GM12892 (cell line): ENCODE measurements at regions not wholly inside any gene's neighbourhood (a gene's known extent, or its start where the extent isn't known, plus 50 kb on each side); places are given as distances from the start of the nearest gene placed in this dataset.

Experiments
- POLR2A ChIP-seq: IDR thresholded peaks from 2 replicates; pipeline ENCODE4 v1.6.1; 2011; ENCODE audit warnings: low read depth, low read length, control low read depth
- TAF1 ChIP-seq: IDR thresholded peaks from 2 replicates; pipeline ENCODE4 v1.6.1; 2011; ENCODE audit warnings: low read depth, mild to moderate bottlenecking, control low read depth, low read length, borderline replicate concordance

DNA sequence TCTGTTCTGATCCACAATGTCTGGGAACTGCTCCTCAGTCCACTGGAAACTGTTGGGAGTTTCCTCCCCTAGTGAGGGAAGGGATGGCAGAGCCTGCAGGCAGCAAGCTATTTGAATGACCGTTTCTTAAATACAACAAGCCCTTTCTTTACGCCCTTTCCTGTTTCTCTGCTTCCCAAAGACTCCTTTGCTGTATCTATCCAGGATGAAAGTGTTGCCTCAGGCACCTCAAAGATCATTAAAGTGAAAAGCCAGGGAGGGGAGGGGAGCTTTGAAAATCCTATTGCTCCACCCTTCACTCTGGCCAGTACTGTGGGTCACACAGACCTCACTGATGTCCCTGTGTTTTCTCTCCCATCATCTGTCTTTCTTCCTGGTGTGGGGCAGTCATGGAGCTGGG is 213.1 kb downstream of the RNF144B start:
- no peak for TF ChIP-seq POLR2A
- no peak for TF ChIP-seq TAF1
